ENCODE measurements at regions not wholly inside any gene's neighbourhood (a gene's known extent, or its start where the extent isn't known, plus 50 kb on each side); places are given as distances from the start of the nearest gene placed in this dataset.
"Not testable (repeated sequence)": the region's sequence is repeated elsewhere in the genome, so short reads cannot be mapped to it uniquely, and the experiment has no call there.

GRCh38 chr5:136620621-136621020 is 255.3 kb upstream of the TRPC7 start:
- no peak for DNase-seq (ENCODE audit: low spot score)

GRCh38 chr5:136620016-136620419 is 254.7 kb upstream of the TRPC7 start:
- DNase-seq (ENCODE audit: low spot score) = no peak

GRCh38 chr5:136619556-136619955 is 254.2 kb upstream of the TRPC7 start:
- DNase-seq (ENCODE audit: low spot score) = no peak

GRCh38 chr5:136615251-136616119 is 250.1 kb upstream of the TRPC7 start:
- DNase-seq (ENCODE audit: low spot score) = no peak

GRCh38 chr5:136613230-136613629 is 247.9 kb upstream of the TRPC7 start:
- DNase-seq (ENCODE audit: low spot score) = no peak

- DNase-seq (ENCODE audit: low spot score) = no peak
Observed at GRCh38 chr5:136605638-136606037, 240.3 kb upstream of the TRPC7 start.

- DNase-seq (ENCODE audit: low spot score) = no peak
Observed at GRCh38 chr5:136600306-136600705, 235.0 kb upstream of the TRPC7 start.

GRCh38 chr5:136598802-136599404 is 233.6 kb upstream of the TRPC7 start:
- no peak for DNase-seq (ENCODE audit: low spot score)

GRCh38 chr5:136594416-136594815 is 229.1 kb upstream of the TRPC7 start:
- DNase-seq (ENCODE audit: low spot score) = peak; percentile 0

GRCh38 chr5:136590581-136590980 is 225.2 kb upstream of the TRPC7 start:
- DNase-seq (ENCODE audit: low spot score) = no peak

- DNase-seq (ENCODE audit: low spot score) = no peak
Observed at GRCh38 chr5:136586196-136586595, 220.9 kb upstream of the TRPC7 start.

- no peak for DNase-seq (ENCODE audit: low spot score)
Observed at GRCh38 chr5:136584474-136584873, 219.1 kb upstream of the TRPC7 start.

- DNase-seq (ENCODE audit: low spot score) = no peak
Observed at GRCh38 chr5:136579238-136579637, 213.9 kb upstream of the TRPC7 start.

- DNase-seq (ENCODE audit: low spot score) = not testable (repeated sequence)
Observed at GRCh38 chr5:136569875-136570274, 204.5 kb upstream of the TRPC7 start.

- DNase-seq (ENCODE audit: low spot score) = not testable (repeated sequence)
Observed at GRCh38 chr5:136565457-136565856, 200.1 kb upstream of the TRPC7 start.

- not testable (repeated sequence) for DNase-seq (ENCODE audit: low spot score)
Observed at GRCh38 chr5:136565050-136565449, 199.7 kb upstream of the TRPC7 start.

- DNase-seq (ENCODE audit: low spot score) = not testable (repeated sequence)
Observed at GRCh38 chr5:136564431-136564830, 199.1 kb upstream of the TRPC7 start.

- DNase-seq (ENCODE audit: low spot score) = no peak
Observed at GRCh38 chr5:136563489-136563888, 198.1 kb upstream of the TRPC7 start.

- no peak for DNase-seq (ENCODE audit: low spot score)
Observed at GRCh38 chr5:136560126-136560525, 194.8 kb upstream of the TRPC7 start.

- DNase-seq (ENCODE audit: low spot score) = no peak
Observed at GRCh38 chr5:136559651-136560050, 194.3 kb upstream of the TRPC7 start.

- DNase-seq (ENCODE audit: low spot score) = not testable (repeated sequence)
Observed at GRCh38 chr5:136547096-136547495, 181.8 kb upstream of the TRPC7 start.

- not testable (repeated sequence) for DNase-seq (ENCODE audit: low spot score)
Observed at GRCh38 chr5:136546441-136546840, 181.1 kb upstream of the TRPC7 start.

GRCh38 chr5:136545031-136545430 is 179.7 kb upstream of the TRPC7 start:
- DNase-seq (ENCODE audit: low spot score) = not testable (repeated sequence)

Data from RKO (cell line).